ENCODE measurements at regions not wholly inside any gene's neighbourhood (a gene's known extent, or its start where the extent isn't known, plus 50 kb on each side); places are given as distances from the start of the nearest gene placed in this dataset.

GRCh38 chr1:185600641-185601040, 133.6 kb upstream of the HMCN1 start:
- no peak for TF ChIP-seq CTCF (conservative IDR thresholded peaks at IDR 0.05)
- no peak overlapping the region for H3K27ac ChIP-seq

- TF ChIP-seq CTCF (conservative IDR thresholded peaks at IDR 0.05), result no peak
- H3K27ac ChIP-seq, result no peak overlapping the region
These were observed 135.9 kb upstream of the HMCN1 start for GRCh38 chr1:185598332-185598731.

- peak; percentile 79 for TF ChIP-seq CTCF (conservative IDR thresholded peaks at IDR 0.05)
- H3K27ac ChIP-seq, result peak overlapping the region; percentile 72; the same call in 1 of the 2 replicates
These were observed 138.1 kb upstream of the HMCN1 start for GRCh38 chr1:185595835-185596667.

GRCh38 chr1:185594786-185595410, 139.3 kb upstream of the HMCN1 start:
- H3K27ac ChIP-seq, result peak overlapping the region; percentile 72
- TF ChIP-seq CTCF (conservative IDR thresholded peaks at IDR 0.05), result no peak

- no peak for TF ChIP-seq CTCF (conservative IDR thresholded peaks at IDR 0.05)
- H3K27ac ChIP-seq, result peak overlapping the region; percentile 72
These were observed 140.9 kb upstream of the HMCN1 start for GRCh38 chr1:185593271-185593670.

- TF ChIP-seq CTCF (conservative IDR thresholded peaks at IDR 0.05), result no peak
- H3K27ac ChIP-seq, result no peak overlapping the region
These were observed 148.4 kb upstream of the HMCN1 start for GRCh38 chr1:185585770-185586169.

- TF ChIP-seq CTCF (conservative IDR thresholded peaks at IDR 0.05), result no peak
- no peak overlapping the region for H3K27ac ChIP-seq
These were observed 152.0 kb upstream of the HMCN1 start for GRCh38 chr1:185581961-185582725.
